Common myeloid progenitor, CD34-positive (primary cell): ENCODE measurements at regions not wholly inside any gene's neighbourhood (a gene's known extent, or its start where the extent isn't known, plus 50 kb on each side); places are given as distances from the start of the nearest gene placed in this dataset.

Source experiments
- CTCF ChIA-PET: fragments of 350-600 bp; sonication (Branson Sonifier 250); formaldehyde crosslinking; loops from one replicate; lab custom pipeline; 2021; ENCODE audit warnings: antibody characterized with exemption; lab: Charles Lee
- POLR2A ChIA-PET: fragments of 350-600 bp; sonication (Branson Sonifier 250); formaldehyde crosslinking; loops from one replicate; lab custom pipeline; 2021; ENCODE audit warnings: antibody characterized with exemption; lab: Charles Lee
- DNase-seq, 3 donors: peaks; one replicate each; pipeline versions ENCODE4 v3.0.0 to v3.0.0-alpha.2; 2013
- H3K27ac ChIP-seq, 2 experiments: 1 replicate in 1 of 2; 2 replicates in 1 of 2; pipeline ENCODE4 v1.7.0; 2013; ENCODE audit warnings: inconsistent platforms in 2 of 2, low read length in 2 of 2, mild to moderate bottlenecking in 2 of 2, low read depth in 1 of 2, moderate library complexity in 1 of 2; ENCODE audit not compliant: severe bottlenecking in 2 of 2, insufficient read depth in 1 of 2, poor library complexity in 1 of 2
- H3K27me3 ChIP-seq, 5 experiments: replicated peaks in 2 of 5; 1 replicate in 3 of 5; 2 replicates in 2 of 5; pipeline versions ENCODE4 v1.6.1 to v1.7.0; 2013; ENCODE audit warnings: low read length in 4 of 5, mild to moderate bottlenecking in 2 of 5, moderate library complexity in 2 of 5, inconsistent platforms in 1 of 5; ENCODE audit not compliant: insufficient read depth in 5 of 5, control insufficient read depth in 4 of 5
- H3K36me3 ChIP-seq, 4 experiments: 1 replicate in 2 of 4; 2 replicates in 2 of 4; pipeline versions ENCODE4 v1.6.1 to v1.7.0; 2013; ENCODE audit warnings: low read length in 3 of 4, control low read depth in 1 of 4, mild to moderate bottlenecking in 1 of 4; ENCODE audit not compliant: control insufficient read depth in 4 of 4, insufficient read depth in 4 of 4
- H3K4me1 ChIP-seq, 4 experiments: 1 replicate in 3 of 4; 2 replicates in 1 of 4; pipeline versions ENCODE4 v1.6.1 to v1.7.1; 2013; ENCODE audit warnings: low read length in 3 of 4, mild to moderate bottlenecking in 3 of 4, control low read depth in 1 of 4, inconsistent platforms in 1 of 4, moderate library complexity in 1 of 4; ENCODE audit not compliant: control insufficient read depth in 4 of 4, insufficient read depth in 4 of 4; ENCODE audit errors: control extremely low read depth in 1 of 4
- H3K4me3 ChIP-seq, 7 experiments: 1 replicate in 4 of 7; 2 replicates in 3 of 7; pipeline versions ENCODE4 v1.5.1 to v1.7.0; 2013; ENCODE audit warnings: mild to moderate bottlenecking in 7 of 7, low read length in 6 of 7, moderate library complexity in 6 of 7, inconsistent platforms in 2 of 7, low read depth in 2 of 7, control low read depth in 1 of 7; ENCODE audit not compliant: insufficient read depth in 4 of 7, control insufficient read depth in 1 of 7; ENCODE audit errors: extremely low read depth in 1 of 7
- H3K9me3 ChIP-seq, 5 experiments: 1 replicate in 4 of 5; 2 replicates in 1 of 5; pipeline versions ENCODE4 v1.6.1 to v1.7.1; 2013; ENCODE audit warnings: low read length in 4 of 5, mild to moderate bottlenecking in 2 of 5, inconsistent platforms in 1 of 5, low read depth in 1 of 5, moderate library complexity in 1 of 5; ENCODE audit not compliant: control insufficient read depth in 4 of 5, insufficient read depth in 2 of 5; ENCODE audit errors: control extremely low read depth in 1 of 5
- WGBS: methylation state at CpG from one replicate; pipeline ENCODE4 v1.1.5; 2013; ENCODE audit not compliant: insufficient coverage; 5-methylcytosine and 5-hydroxymethylcytosine counted together

DNA sequence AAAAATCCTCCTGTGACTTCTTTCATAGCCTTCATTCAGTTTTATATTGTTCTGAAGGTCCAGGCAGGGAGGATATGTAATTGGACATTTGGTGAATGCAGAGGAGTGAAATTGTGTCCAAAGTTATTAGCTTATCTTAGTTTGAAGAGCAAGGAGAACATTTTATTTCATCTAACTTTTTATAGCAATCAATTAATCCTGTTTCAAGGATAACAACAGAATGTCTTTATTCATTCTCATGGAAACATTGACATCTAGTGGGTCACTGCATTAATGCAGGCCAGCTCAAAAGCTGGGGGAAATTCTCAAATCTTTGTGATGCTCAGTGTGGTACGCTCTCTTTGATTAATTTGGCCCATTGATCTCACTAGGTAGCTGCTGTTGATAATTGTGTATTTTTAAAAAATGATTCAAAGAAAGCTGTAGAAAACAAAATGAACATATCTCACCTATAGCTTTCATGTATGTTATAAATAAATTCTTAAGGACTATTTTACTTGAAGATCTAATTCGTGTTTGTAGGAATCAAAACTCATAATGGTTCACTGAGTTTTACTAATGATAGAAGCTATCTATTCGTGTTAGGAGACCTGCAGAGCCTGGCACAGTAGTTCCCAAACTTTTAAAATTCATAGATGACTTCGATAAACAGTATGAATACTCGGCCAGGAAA is 150.8 kb upstream of the KCNMB2 start:
- Histone ChIP-seq H3K27ac (no peak overlapping the region), H3K36me3 (no peaks in the 10 kb centered on the region), H3K27me3 (no peaks in the 10 kb centered on the region), H3K9me3 (no peaks in the 10 kb centered on the region), H3K4me1 (no peaks in the 10 kb centered on the region), H3K4me3 (no peak overlapping the region)
- peak; percentile 31 to 59 (median 46) for DNase-seq
- POLR2A ChIA-PET, result no interaction called here
- 47% methylated on average over 2 of the region's 5 CpGs for WGBS
- CTCF ChIA-PET, result interaction anchor here (0.6 to 2.4 kb wide), 20 partner anchors 9 to 1957 kb away, joined by 3 to 11 read pairs (median 4); no protein-coding TSS in a partner anchor

DNA sequence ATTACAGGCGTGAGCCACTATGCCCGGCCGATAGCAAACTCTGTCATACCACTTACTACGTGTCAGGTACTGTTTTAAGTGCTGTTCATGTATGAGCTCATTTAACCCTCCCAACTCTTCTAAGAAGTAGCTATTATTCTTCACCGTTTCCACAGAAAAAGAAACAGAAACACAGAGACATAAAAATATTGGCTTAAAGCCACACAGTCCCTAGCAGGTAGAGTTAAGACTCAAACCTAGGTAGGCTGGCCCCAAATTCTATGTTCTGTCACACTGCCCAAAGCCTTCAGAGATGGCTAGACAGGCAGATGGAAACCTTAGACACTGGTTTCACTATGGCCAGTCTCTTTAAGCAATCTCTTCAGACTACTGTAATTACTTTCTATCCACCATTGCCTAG is 149.8 kb upstream of the KCNMB2 start:
- CTCF ChIA-PET, result interaction anchor here (1.2 to 2.2 kb wide), 4 partner anchors 62 to 1511 kb away, joined by 3 to 9 read pairs (median 6); no protein-coding TSS in a partner anchor
- Histone ChIP-seq H3K36me3 (no peaks in the 10 kb centered on the region), H3K4me3 (no peak overlapping the region), H3K27ac (no peak overlapping the region), H3K27me3 (no peaks in the 10 kb centered on the region), H3K4me1 (no peaks in the 10 kb centered on the region), H3K9me3 (no peaks in the 10 kb centered on the region)
- no peak for DNase-seq
- 100% methylated on average over 4 of the region's 5 CpGs for WGBS
- POLR2A ChIA-PET, result interaction anchor here (0.6 kb wide), 1 partner anchor 1530 kb away, joined by 3 read pairs; no protein-coding TSS in a partner anchor

DNA sequence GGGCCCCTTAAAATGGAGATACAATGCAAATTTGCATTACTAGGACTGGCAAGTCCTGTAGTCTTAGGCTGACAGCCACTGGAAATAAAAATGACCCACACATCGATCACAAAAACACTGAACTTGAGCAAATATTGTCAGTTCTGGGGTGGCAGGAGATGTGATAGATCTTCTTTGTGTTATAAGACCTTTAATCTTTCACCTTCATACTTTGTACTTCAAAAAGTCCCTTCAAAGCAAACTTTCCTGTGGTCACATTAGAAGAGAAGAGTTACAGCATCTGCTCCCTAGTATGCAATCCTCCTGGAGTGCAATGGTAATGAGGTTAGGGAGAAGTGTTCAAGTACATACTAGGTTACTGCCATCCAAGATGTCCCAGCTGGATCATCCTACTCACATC is 149.4 kb upstream of the KCNMB2 start:
- no peaks in the 10 kb centered on the region for H3K36me3 ChIP-seq
- no peaks in the 10 kb centered on the region for H3K4me1 ChIP-seq
- POLR2A ChIA-PET, result no interaction called here
- CTCF ChIA-PET, result interaction anchor here (2.2 kb wide), 1 partner anchor 1331 kb away, joined by 9 read pairs; no protein-coding TSS in a partner anchor
- DNase-seq, result no peak
- no peak overlapping the region for H3K27ac ChIP-seq
- no peaks in the 10 kb centered on the region for H3K27me3 ChIP-seq
- no peaks in the 10 kb centered on the region for H3K9me3 ChIP-seq
- H3K4me3 ChIP-seq, result no peak overlapping the region
- WGBS, result no CpG with 5 or more reads among the region's 1 CpG

DNA sequence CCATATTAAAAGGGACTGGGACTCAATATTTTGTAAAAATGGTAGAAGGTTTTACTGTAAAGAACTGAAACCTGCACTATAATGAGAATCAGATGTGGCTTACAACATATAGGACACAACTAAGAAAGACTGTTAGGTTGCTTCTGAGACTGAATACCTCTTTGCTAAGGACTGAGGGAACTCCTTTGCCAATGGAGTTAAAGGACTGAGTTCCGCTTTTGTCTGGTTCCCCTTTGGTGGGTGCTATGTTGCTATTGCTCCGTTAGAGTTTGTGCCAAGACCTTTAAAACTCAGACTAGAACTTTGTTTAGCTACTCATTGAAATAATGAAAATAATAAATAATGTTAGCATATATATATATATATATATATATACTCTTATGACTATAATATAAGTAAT is 147.8 kb upstream of the KCNMB2 start:
- Histone ChIP-seq H3K36me3 (no peaks in the 10 kb centered on the region), H3K9me3 (no peaks in the 10 kb centered on the region), H3K27ac (no peak overlapping the region), H3K4me1 (no peaks in the 10 kb centered on the region), H3K4me3 (no peak overlapping the region), H3K27me3 (no peaks in the 10 kb centered on the region)
- DNase-seq, result peak in 2 of 3 donors; percentile 22 to 27
- CTCF ChIA-PET, result interaction anchor here (1.3 kb wide), 1 partner anchor 12 kb away, joined by 3 read pairs; no protein-coding TSS in a partner anchor
- POLR2A ChIA-PET, result no interaction called here
- no CpG with 5 or more reads among the region's 2 CpGs for WGBS

DNA sequence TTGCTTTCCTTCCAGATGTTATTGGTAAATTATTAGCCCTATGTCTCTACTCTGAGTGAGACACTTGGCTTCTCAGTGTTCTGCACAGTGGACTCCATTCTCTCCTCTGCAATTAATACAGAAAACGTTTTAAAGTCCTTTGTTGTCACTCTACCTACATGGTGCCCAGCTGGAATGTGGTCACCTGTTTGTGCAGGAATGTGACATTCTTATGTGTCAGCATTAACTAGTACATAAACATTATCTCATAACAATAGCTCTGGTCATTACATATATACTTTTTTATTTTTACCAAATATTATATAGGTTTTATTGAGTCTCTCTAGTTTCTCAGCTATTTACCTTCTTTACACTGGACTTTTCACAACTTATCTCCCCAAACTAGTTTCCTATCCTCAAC is 147.0 kb upstream of the KCNMB2 start:
- ChIA-PET POLR2A (no interaction called here), CTCF (interaction anchor here (1.3 kb wide), 1 partner anchor 13 kb away, joined by 3 read pairs; no protein-coding TSS in a partner anchor)
- WGBS, result no CpG with 5 or more reads among the region's 1 CpG
- H3K27me3 ChIP-seq, result no peaks in the 10 kb centered on the region
- H3K4me3 ChIP-seq, result no peak overlapping the region
- no peaks in the 10 kb centered on the region for H3K4me1 ChIP-seq
- H3K9me3 ChIP-seq, result no peaks in the 10 kb centered on the region
- DNase-seq, result no peak
- no peak overlapping the region for H3K27ac ChIP-seq
- no peaks in the 10 kb centered on the region for H3K36me3 ChIP-seq

DNA sequence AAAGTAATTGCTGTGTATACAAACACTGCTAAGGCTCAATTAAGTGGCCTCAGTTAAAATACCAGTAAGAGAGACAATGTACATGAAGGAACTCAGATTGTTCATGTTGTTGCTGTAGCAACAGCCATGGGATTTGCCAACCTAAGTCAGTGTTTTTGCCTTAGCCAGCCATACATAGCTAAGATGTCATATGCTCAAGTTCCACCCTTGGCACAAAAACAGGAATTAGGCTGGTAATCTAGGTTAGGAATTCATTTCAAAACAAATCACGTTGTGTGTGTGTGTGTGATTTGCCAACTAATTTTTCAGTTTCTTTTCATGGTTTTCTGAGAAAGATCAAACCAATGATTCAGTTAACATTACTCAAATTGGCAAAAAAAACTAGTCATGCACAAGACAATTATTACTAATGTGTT is 143.7 kb upstream of the KCNMB2 start:
- Histone ChIP-seq H3K9me3 (no peaks in the 10 kb centered on the region), H3K36me3 (no peaks in the 10 kb centered on the region), H3K4me1 (no peaks in the 10 kb centered on the region), H3K27me3 (no peaks in the 10 kb centered on the region), H3K27ac (no peak overlapping the region), H3K4me3 (no peak overlapping the region)
- WGBS, result no CpG with 5 or more reads among the region's 1 CpG
- ChIA-PET CTCF (no interaction called here), POLR2A (no interaction called here)
- DNase-seq, result peak in 1 of 3 donors; percentile 22

DNA sequence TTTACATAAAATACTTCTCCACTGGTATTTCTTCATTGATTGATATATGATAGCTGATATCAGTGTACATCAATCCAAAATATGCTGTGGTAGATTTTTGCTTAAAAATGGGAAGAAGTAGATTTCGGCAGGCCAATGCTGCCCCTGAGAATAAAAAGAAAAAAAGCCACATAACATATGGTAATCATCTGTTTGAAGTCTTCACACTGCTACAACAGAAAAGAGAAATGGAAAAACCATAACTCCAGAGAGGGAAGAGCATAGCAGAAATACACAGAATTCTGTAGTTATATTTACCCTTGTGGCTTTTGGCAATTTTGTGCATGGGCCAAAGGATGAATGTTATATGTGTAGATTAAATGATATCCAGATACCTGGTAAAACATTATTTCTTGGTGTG is 143.1 kb upstream of the KCNMB2 start:
- H3K27me3 ChIP-seq, result no peaks in the 10 kb centered on the region
- peak in 1 of 3 donors; percentile 13 for DNase-seq
- no CpG with 5 or more reads among the region's 1 CpG for WGBS
- H3K36me3 ChIP-seq, result no peaks in the 10 kb centered on the region
- H3K4me3 ChIP-seq, result no peak overlapping the region
- H3K9me3 ChIP-seq, result no peaks in the 10 kb centered on the region
- H3K27ac ChIP-seq, result no peak overlapping the region
- ChIA-PET CTCF (interaction anchor here (2.3 kb wide), 1 partner anchor 8 kb away, joined by 11 read pairs; no protein-coding TSS in a partner anchor), POLR2A (no interaction called here)
- no peaks in the 10 kb centered on the region for H3K4me1 ChIP-seq
